Glutamatergic neuron (in vitro differentiated cells): ENCODE measurements at regions not wholly inside any gene's neighbourhood (a gene's known extent, or its start where the extent isn't known, plus 50 kb on each side); places are given as distances from the start of the nearest gene placed in this dataset.

Experiments
- DNase-seq: peaks from one replicate; pipeline ENCODE4 v3.0.0; 2022
- H3K27ac Mint-ChIP-seq: one replicate; pipeline ENCODE4 v1.8.0; 2020; ENCODE audit warnings: mild to moderate bottlenecking, mixed read lengths, inconsistent platforms; ENCODE audit not compliant: unreplicated experiment
- H3K27me3 Mint-ChIP-seq: one replicate; pipeline ENCODE4 v1.8.0; 2020; ENCODE audit warnings: mild to moderate bottlenecking, moderate library complexity, mixed read lengths, inconsistent platforms; ENCODE audit not compliant: unreplicated experiment
- H3K36me3 Mint-ChIP-seq: one replicate; pipeline ENCODE4 v1.8.0; 2020; ENCODE audit warnings: mild to moderate bottlenecking, mixed read lengths, inconsistent platforms; ENCODE audit not compliant: unreplicated experiment
- H3K4me1 Mint-ChIP-seq: one replicate; pipeline ENCODE4 v1.8.0; 2020; ENCODE audit warnings: mild to moderate bottlenecking, low read depth, mixed read lengths, inconsistent platforms; ENCODE audit not compliant: unreplicated experiment
- H3K4me3 Mint-ChIP-seq: one replicate; pipeline ENCODE4 v1.8.0; 2020; ENCODE audit warnings: mild to moderate bottlenecking, mixed read lengths, inconsistent platforms; ENCODE audit not compliant: unreplicated experiment
- H3K9me3 Mint-ChIP-seq: one replicate; pipeline ENCODE4 v1.8.0; 2020; ENCODE audit warnings: mild to moderate bottlenecking, moderate library complexity, mixed read lengths, inconsistent platforms; ENCODE audit not compliant: unreplicated experiment
- TF ChIP-seq, protein P1 (sequence below): fragments of 200-600 bp; sonication (generic); IDR thresholded peaks from one replicate; pipeline ENCODE4 v1.5.0; 2021; ENCODE audit not compliant: partially characterized antibody, unreplicated experiment

GRCh38 chr5:17379100-17379951, 118.7 kb upstream of the TAF11L2 start:
- TF ChIP-seq, protein P1, sequence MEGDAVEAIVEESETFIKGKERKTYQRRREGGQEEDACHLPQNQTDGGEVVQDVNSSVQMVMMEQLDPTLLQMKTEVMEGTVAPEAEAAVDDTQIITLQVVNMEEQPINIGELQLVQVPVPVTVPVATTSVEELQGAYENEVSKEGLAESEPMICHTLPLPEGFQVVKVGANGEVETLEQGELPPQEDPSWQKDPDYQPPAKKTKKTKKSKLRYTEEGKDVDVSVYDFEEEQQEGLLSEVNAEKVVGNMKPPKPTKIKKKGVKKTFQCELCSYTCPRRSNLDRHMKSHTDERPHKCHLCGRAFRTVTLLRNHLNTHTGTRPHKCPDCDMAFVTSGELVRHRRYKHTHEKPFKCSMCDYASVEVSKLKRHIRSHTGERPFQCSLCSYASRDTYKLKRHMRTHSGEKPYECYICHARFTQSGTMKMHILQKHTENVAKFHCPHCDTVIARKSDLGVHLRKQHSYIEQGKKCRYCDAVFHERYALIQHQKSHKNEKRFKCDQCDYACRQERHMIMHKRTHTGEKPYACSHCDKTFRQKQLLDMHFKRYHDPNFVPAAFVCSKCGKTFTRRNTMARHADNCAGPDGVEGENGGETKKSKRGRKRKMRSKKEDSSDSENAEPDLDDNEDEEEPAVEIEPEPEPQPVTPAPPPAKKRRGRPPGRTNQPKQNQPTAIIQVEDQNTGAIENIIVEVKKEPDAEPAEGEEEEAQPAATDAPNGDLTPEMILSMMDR = no peak

DNA sequence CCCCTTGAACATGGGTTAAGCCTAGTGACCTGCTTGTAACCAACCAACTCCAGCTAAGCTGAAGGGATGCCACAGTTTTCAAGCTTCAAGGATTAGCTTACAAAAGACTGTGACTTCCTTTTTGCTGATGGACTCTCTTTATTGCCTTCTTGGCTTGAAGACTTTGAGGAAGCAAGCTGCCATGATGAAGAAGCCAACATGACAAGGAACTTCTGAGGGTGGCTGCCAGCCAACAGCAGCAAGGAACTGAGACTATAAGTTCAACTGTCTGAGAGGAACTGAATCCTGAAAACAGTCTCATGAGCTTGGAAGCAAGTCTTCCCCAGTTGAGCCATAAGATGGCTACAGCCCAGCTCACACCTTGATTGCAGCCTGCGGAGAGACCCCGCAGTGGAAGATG, 116.1 kb upstream of the TAF11L2 start:
- no peak for DNase-seq
- H3K4me3 Mint-ChIP-seq = no peak overlapping the region
- peaks cover 3% of the 10 kb centered on the region for H3K27me3 Mint-ChIP-seq
- H3K36me3 Mint-ChIP-seq = no peaks in the 10 kb centered on the region
- H3K4me1 Mint-ChIP-seq = peaks cover 40% of the 10 kb centered on the region
- H3K27ac Mint-ChIP-seq = peak overlapping the region; percentile 48
- peaks cover 11% of the 10 kb centered on the region for H3K9me3 Mint-ChIP-seq
- TF ChIP-seq, protein P1 = no peak

More at GRCh38 chr5:17379100-17379951, 118.7 kb upstream of the TAF11L2 start:
- Mint-ChIP-seq H3K36me3 (no peaks in the 10 kb centered on the region), H3K27me3 (peaks cover 4% of the 10 kb centered on the region), H3K4me3 (peak overlapping the region; percentile 30), H3K9me3 (peaks cover 9% of the 10 kb centered on the region), H3K27ac (peak overlapping the region; percentile 90), H3K4me1 (peaks cover 42% of the 10 kb centered on the region)
- peak; percentile 55 for DNase-seq

- H3K9me3 Mint-ChIP-seq = peaks cover 11% of the 10 kb centered on the region
- H3K27ac Mint-ChIP-seq = no peak overlapping the region
- peaks cover 3% of the 10 kb centered on the region for H3K27me3 Mint-ChIP-seq
- H3K4me1 Mint-ChIP-seq = peaks cover 37% of the 10 kb centered on the region
- no peak overlapping the region for H3K4me3 Mint-ChIP-seq
- DNase-seq = no peak
- H3K36me3 Mint-ChIP-seq = no peaks in the 10 kb centered on the region
- TF ChIP-seq, protein P1 = no peak
Measured at GRCh38 chr5:17383526-17383925, 114.5 kb upstream of the TAF11L2 start.

DNA sequence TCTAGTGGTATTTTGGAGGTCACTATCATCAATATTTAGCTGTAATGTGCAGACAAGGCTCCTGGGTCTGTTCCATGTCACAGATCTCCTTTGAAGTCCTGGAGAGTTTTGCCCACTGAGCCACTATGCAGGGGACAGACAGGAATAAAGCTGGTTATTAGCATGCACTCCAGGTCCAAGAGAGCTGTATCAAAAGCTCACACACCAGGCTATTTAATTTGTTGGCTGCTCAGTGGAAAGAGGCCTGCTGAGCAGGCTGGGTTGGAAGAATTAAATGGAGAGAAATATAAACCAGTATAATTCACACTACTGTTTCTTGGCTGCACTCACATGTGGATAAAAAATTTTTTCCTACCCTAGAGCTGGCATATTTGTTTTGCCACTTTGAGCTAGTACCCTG, 113.8 kb upstream of the TAF11L2 start:
- TF ChIP-seq, protein P1 = no peak
- Mint-ChIP-seq H3K27ac (no peak overlapping the region), H3K27me3 (peaks cover 3% of the 10 kb centered on the region), H3K9me3 (peaks cover 11% of the 10 kb centered on the region), H3K4me1 (peaks cover 32% of the 10 kb centered on the region), H3K4me3 (no peak overlapping the region), H3K36me3 (no peaks in the 10 kb centered on the region)
- no peak for DNase-seq

GRCh38 chr5:17388717-17389116, 109.3 kb upstream of the TAF11L2 start:
- TF ChIP-seq, protein P1 = no peak
- no peaks in the 10 kb centered on the region for H3K36me3 Mint-ChIP-seq
- no peak overlapping the region for H3K4me3 Mint-ChIP-seq
- peaks cover 2% of the 10 kb centered on the region for H3K9me3 Mint-ChIP-seq
- peaks cover 14% of the 10 kb centered on the region for H3K4me1 Mint-ChIP-seq
- DNase-seq = no peak
- H3K27me3 Mint-ChIP-seq = peaks cover 2% of the 10 kb centered on the region
- no peak overlapping the region for H3K27ac Mint-ChIP-seq
